ENCODE measurements at regions not wholly inside any gene's neighbourhood (a gene's known extent, or its start where the extent isn't known, plus 50 kb on each side); places are given as distances from the start of the nearest gene placed in this dataset.
"Not testable (repeated sequence)": the region's sequence is repeated elsewhere in the genome, so short reads cannot be mapped to it uniquely, and the experiment has no call there.

- DNase-seq, result no peak
Measured at GRCh38 chr18:22753130-22753831, 179.8 kb upstream of the RBBP8 start.

GRCh38 chr18:22764005-22764404 is 169.1 kb upstream of the RBBP8 start:
- not testable (repeated sequence) for DNase-seq

- DNase-seq, result no peak
Measured at GRCh38 chr18:22765896-22766295, 167.2 kb upstream of the RBBP8 start.

- DNase-seq, result no peak
Measured at GRCh38 chr18:22767653-22768052, 165.5 kb upstream of the RBBP8 start.

- no peak for DNase-seq
Measured at GRCh38 chr18:22773944-22774343, 159.2 kb upstream of the RBBP8 start.

GRCh38 chr18:22778996-22779395 is 154.1 kb upstream of the RBBP8 start:
- no peak for DNase-seq

GRCh38 chr18:22783245-22783644 is 149.9 kb upstream of the RBBP8 start:
- no peak for DNase-seq

GRCh38 chr18:22783662-22784076 is 149.5 kb upstream of the RBBP8 start:
- no peak for DNase-seq

- DNase-seq, result no peak
Measured at GRCh38 chr18:22789052-22789451, 144.1 kb upstream of the RBBP8 start.

- DNase-seq, result no peak
Measured at GRCh38 chr18:22789600-22789999, 143.5 kb upstream of the RBBP8 start.

- no peak for DNase-seq
Measured at GRCh38 chr18:22790545-22791309, 142.4 kb upstream of the RBBP8 start.

- DNase-seq, result no peak
Measured at GRCh38 chr18:22791310-22791610, 141.9 kb upstream of the RBBP8 start.

- DNase-seq, result no peak
Measured at GRCh38 chr18:22796113-22796512, 137.0 kb upstream of the RBBP8 start.

- DNase-seq, result no peak
Measured at GRCh38 chr18:22800551-22800951, 132.6 kb upstream of the RBBP8 start.

GRCh38 chr18:22813648-22814328 is 119.3 kb upstream of the RBBP8 start:
- DNase-seq, result no peak

GRCh38 chr18:22814329-22814703 is 118.8 kb upstream of the RBBP8 start:
- no peak for DNase-seq

GRCh38 chr18:22816266-22817176 is 116.6 kb upstream of the RBBP8 start:
- no peak for DNase-seq

- DNase-seq, result no peak
Measured at GRCh38 chr18:22817844-22818243, 115.3 kb upstream of the RBBP8 start.

- DNase-seq, result no peak
Measured at GRCh38 chr18:22822024-22822423, 111.1 kb upstream of the RBBP8 start.

- DNase-seq, result no peak
Measured at GRCh38 chr18:22822841-22823508, 110.2 kb upstream of the RBBP8 start.

GRCh38 chr18:22826726-22827125 is 106.4 kb upstream of the RBBP8 start:
- DNase-seq, result no peak

- DNase-seq, result no peak
Measured at GRCh38 chr18:22827216-22827615, 105.9 kb upstream of the RBBP8 start.
